ENCODE measurements at regions not wholly inside any gene's neighbourhood (a gene's known extent, or its start where the extent isn't known, plus 50 kb on each side); places are given as distances from the start of the nearest gene placed in this dataset.

GRCh38 chr13:103810026-103810425 lies 743.8 kb upstream of the SLC10A2 start:
- Mint-ChIP-seq H3K36me3 (no peaks in the 10 kb centered on the region), H3K9me3 (peaks cover 9% of the 10 kb centered on the region in 2 donors), H3K27ac (no peak overlapping the region)
- DNase-seq (ENCODE audit: low spot score in 2 of 2), result no peak
- ATAC-seq, result no peak

GRCh38 chr13:103805771-103806170 lies 739.6 kb upstream of the SLC10A2 start:
- no peak for ATAC-seq
- no peaks in the 10 kb centered on the region for H3K9me3 Mint-ChIP-seq
- H3K27ac Mint-ChIP-seq, result no peak overlapping the region

GRCh38 chr13:103803349-103803748 lies 737.1 kb upstream of the SLC10A2 start:
- no peak for ATAC-seq
- Mint-ChIP-seq H3K9me3 (no peaks in the 10 kb centered on the region), H3K36me3 (no peaks in the 10 kb centered on the region), H3K27ac (no peak overlapping the region)
- DNase-seq (ENCODE audit: low spot score in 2 of 2), result no peak

More at GRCh38 chr13:103805771-103806170, 739.6 kb upstream of the SLC10A2 start:
- DNase-seq (ENCODE audit: low spot score in 2 of 2), result no peak
- H3K36me3 Mint-ChIP-seq, result no peaks in the 10 kb centered on the region

GRCh38 chr13:103799028-103799427 lies 732.8 kb upstream of the SLC10A2 start:
- no peak overlapping the region for H3K27ac Mint-ChIP-seq
- no peak for DNase-seq (ENCODE audit: low spot score in 2 of 2)
- peaks cover 5 to 7% of the 10 kb centered on the region in 2 donors for H3K9me3 Mint-ChIP-seq
- H3K36me3 Mint-ChIP-seq, result no peaks in the 10 kb centered on the region
- no peak for ATAC-seq

DNA sequence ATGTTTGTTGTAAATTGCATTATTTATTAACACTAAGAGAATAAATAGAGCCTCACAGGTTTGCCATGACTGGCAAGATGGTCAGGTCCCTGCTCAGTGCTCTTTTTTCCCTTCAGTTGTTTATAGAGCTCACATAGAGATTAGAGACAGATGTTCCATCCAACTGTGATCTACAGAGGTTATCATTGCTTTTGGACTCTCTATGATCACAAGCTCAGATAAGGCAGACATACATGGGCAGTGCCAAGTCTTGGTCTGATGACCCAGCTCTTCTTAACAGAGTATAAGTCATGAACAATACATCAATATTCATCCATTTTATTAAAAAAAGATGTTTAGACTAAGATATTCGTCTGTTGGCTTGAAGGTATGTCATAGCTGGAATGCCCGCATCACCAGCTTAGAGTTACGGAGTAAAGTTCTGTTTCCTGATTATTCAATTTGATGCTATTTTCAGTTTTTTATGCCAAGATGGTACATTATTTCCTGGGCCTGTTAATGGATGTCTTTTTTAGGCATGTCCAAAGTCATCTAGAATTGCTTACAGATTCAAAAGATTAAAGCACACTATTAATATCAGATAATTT lies 729.8 kb upstream of the SLC10A2 start:
- no peaks in the 10 kb centered on the region for H3K36me3 Mint-ChIP-seq
- peaks cover 11 to 12% of the 10 kb centered on the region in 2 donors for H3K9me3 Mint-ChIP-seq
- no peak for ATAC-seq
- DNase-seq (ENCODE audit: low spot score in 2 of 2), result no peak
- no peak overlapping the region for H3K27ac Mint-ChIP-seq

DNA sequence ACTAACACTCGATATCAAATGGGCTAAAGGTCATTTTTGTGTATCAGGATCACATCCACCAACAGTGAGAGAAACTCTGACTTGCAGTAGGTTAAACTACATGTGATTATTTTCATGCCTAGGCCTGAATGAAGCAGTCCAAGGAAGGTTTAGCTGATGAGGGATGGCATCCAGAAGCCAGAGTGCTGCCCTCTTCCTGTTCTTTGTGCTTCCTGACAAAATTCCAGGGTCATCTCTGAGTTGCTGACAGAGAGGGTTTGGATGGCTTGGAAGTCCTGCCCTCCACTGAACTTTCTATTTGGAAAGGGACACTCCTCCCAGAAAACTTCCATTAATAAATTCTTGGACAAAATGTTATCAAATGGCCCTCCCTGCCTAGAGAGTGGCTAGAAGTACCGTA lies 728.3 kb upstream of the SLC10A2 start:
- Mint-ChIP-seq H3K9me3 (peaks cover 11 to 12% of the 10 kb centered on the region in 2 donors), H3K36me3 (no peaks in the 10 kb centered on the region), H3K27ac (no peak overlapping the region)
- ATAC-seq, result no peak
- no peak for DNase-seq (ENCODE audit: low spot score in 2 of 2)

DNA sequence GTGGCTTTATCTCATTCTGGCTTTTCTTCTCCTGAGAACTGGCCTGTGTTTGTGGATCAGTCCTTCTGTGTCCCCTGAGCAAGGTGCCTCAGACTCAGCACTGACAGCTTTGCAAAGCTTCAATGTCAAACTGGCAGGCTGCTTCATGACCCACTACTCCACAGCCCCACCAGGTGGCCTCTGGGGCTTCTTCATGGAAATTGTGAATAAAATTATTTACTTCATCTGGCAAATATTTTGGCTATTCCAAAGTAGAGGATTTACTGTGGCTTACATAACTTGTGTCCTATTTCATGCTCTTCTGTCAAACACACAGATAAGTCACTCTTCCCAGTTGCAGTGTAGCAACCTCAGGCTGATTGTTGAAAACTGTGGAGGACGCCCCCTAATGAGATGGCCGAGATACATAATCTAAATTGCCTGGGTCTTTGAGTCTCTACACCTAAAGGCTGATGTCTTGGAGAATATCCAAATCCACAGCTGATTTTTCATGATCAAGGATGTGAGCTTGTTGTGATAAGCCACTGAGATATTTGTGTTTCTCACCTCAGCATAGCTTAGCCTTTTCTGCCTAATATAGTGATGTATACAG lies 721.9 kb upstream of the SLC10A2 start:
- Mint-ChIP-seq H3K27ac (no peak overlapping the region), H3K9me3 (peaks cover 14 to 15% of the 10 kb centered on the region in 2 donors), H3K36me3 (no peaks in the 10 kb centered on the region)
- DNase-seq (ENCODE audit: low spot score in 2 of 2), result no peak
- ATAC-seq, result no peak

DNA sequence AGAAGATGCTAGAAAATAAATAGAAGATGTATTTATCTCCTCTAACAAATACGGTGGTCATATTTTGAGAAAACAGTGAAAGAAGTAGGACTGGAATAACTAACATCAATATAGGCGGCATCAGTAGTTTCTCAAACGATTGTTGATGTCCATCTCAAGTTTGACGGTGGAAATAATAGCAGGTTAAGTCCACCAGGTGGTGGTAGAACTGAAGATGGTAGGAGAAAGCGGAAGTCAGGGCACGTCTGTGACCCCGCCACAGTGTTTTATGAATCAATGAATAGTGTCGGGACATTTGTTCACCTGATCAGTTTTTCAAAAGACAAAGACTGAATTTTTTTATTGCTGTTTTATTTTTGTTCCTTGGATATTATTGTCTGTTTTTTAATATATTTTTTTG lies 706.4 kb upstream of the SLC10A2 start:
- peaks cover 3 to 22% of the 10 kb centered on the region in 2 donors for H3K9me3 Mint-ChIP-seq
- H3K27ac Mint-ChIP-seq, result no peak overlapping the region
- DNase-seq (ENCODE audit: low spot score in 2 of 2) (no peak), ATAC-seq (no peak)
- no peaks in the 10 kb centered on the region for H3K36me3 Mint-ChIP-seq

DNA sequence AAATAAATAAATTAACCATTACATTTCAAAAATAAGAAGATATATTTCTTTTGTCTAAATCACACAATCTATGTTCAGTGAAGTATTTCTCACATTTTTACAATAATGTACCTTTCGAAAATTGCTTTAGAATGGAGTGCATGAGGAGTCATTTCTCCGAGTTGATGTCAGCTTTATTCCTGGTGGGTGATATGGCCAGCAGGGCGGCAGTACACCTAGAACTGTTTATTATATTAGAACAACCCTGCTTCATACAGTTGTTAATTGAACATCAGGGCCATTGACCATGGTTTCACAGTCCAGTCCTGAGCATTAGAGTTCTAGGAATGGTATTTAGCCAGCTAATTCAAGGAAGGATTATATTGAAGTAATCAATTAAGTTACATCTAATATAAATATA lies 696.3 kb upstream of the SLC10A2 start:
- Mint-ChIP-seq H3K27ac (no peak overlapping the region), H3K9me3 (peaks cover 4 to 5% of the 10 kb centered on the region in 2 donors), H3K36me3 (no peaks in the 10 kb centered on the region)
- DNase-seq (ENCODE audit: low spot score in 2 of 2), result no peak
- no peak for ATAC-seq

DNA sequence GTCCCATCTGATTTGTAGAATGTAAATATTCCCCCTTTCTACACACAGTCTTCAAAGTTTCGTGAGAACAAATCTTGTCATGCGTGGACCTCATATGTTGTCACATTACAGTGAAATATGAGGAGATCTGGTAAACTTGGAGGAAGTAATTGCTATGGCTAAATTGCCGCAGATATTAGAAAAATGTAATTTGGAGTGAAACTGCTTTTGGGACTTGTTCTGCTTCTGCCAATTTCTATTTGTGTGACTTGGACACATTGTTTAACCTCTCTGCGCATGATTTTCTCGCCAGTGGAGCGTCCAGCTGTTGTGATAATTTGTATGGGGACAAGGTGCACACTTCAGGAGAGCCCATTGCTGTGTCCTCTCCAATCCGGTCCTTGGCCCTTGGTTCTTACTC lies 693.1 kb upstream of the SLC10A2 start:
- Mint-ChIP-seq H3K27ac (no peak overlapping the region), H3K36me3 (no peaks in the 10 kb centered on the region), H3K9me3 (peaks cover 4 to 5% of the 10 kb centered on the region in 2 donors)
- ATAC-seq (no peak), DNase-seq (ENCODE audit: low spot score in 2 of 2) (no peak)

- Mint-ChIP-seq H3K36me3 (no peaks in the 10 kb centered on the region), H3K27ac (no peak overlapping the region), H3K9me3 (peaks cover 4 to 5% of the 10 kb centered on the region in 2 donors)
- no peak for ATAC-seq
- no peak for DNase-seq (ENCODE audit: low spot score in 2 of 2)
Observed at GRCh38 chr13:103758222-103758621, 692.0 kb upstream of the SLC10A2 start.

DNA sequence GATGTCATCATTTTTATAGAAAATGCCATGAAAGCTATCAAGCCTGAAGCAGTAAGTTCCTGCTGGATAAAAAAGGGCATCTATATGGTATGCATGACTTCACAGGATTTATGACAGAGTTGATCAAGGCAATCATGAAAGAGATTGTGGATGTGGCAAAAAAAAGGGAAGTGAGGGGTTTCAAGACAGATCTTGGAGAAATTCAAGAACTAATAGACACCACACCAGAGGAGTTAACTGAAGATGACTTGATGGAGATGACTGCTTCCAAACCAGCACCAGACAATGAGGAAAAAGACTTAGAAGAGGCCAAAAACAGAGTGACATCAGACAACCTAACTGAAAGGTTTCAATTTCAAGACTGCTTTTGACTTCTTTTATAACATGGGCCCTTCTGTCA lies 691.1 kb upstream of the SLC10A2 start:
- peaks cover 4 to 5% of the 10 kb centered on the region in 2 donors for H3K9me3 Mint-ChIP-seq
- H3K27ac Mint-ChIP-seq, result no peak overlapping the region
- ATAC-seq (no peak), DNase-seq (ENCODE audit: low spot score in 2 of 2) (no peak)
- H3K36me3 Mint-ChIP-seq, result no peaks in the 10 kb centered on the region

- no peak for ATAC-seq
- no peaks in the 10 kb centered on the region for H3K36me3 Mint-ChIP-seq
Observed at GRCh38 chr13:103754783-103755182, 688.6 kb upstream of the SLC10A2 start.

GRCh38 chr13:103734837-103735236 lies 668.6 kb upstream of the SLC10A2 start:
- DNase-seq (ENCODE audit: low spot score in 2 of 2), result no peak
- Mint-ChIP-seq H3K9me3 (peaks cover 6 to 13% of the 10 kb centered on the region in 2 donors), H3K36me3 (no peaks in the 10 kb centered on the region), H3K27ac (no peak overlapping the region)
- ATAC-seq, result no peak

More at GRCh38 chr13:103754783-103755182, 688.6 kb upstream of the SLC10A2 start:
- no peak for DNase-seq (ENCODE audit: low spot score in 2 of 2)
- Mint-ChIP-seq H3K27ac (no peak overlapping the region), H3K9me3 (peaks cover under 1% of the 10 kb centered on the region in 2 donors)

DNA sequence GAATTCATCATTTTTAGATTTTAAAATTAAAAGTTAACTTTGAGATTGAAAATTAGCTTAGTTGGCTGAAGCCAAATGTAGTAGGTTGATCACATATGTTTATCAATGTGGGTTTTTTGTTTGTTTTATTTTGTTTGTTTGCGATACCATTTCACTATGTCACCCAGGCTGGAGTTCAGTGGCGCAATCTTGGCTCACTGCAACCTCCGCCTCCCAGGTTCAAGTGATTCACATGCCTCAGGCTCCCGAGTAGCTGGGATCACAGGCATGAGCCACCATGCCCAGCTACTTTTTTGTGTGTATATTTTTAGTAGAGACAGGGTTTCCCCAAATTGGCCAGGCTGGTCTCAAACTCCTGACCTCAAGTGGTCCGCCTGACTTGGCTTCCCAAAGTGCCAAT lies 665.7 kb upstream of the SLC10A2 start:
- DNase-seq (ENCODE audit: low spot score in 2 of 2) (no peak), ATAC-seq (no peak)
- H3K36me3 Mint-ChIP-seq, result no peaks in the 10 kb centered on the region
- peaks cover 6 to 13% of the 10 kb centered on the region in 2 donors for H3K9me3 Mint-ChIP-seq
- no peak overlapping the region for H3K27ac Mint-ChIP-seq

DNA sequence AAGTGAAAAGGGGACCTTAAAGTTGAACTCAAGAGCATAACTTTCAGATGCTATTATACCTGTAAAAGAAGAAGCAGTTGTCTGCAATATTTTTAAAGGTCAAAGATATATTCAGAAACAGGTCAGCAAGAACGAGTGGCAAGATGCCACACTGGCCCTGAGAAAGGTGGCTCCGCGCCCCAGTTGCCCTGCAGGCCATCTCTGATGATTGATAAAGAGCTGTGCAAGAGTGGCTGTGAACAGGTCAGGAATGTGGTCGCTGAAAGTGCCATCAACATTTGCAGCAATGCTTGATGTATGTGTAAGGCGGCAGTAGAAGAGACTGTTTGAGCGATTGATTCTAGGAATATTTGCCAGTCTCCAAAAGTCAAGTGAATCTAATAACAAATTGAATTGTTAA lies 664.2 kb upstream of the SLC10A2 start:
- Mint-ChIP-seq H3K9me3 (peaks cover 4 to 9% of the 10 kb centered on the region in 2 donors), H3K27ac (no peak overlapping the region), H3K36me3 (no peaks in the 10 kb centered on the region)
- ATAC-seq, result no peak
- DNase-seq (ENCODE audit: low spot score in 2 of 2), result no peak

GRCh38 chr13:103726808-103727207 lies 660.6 kb upstream of the SLC10A2 start:
- Mint-ChIP-seq H3K36me3 (no peaks in the 10 kb centered on the region), H3K27ac (no peak overlapping the region), H3K9me3 (no peaks in the 10 kb centered on the region)
- ATAC-seq, result no peak
- DNase-seq (ENCODE audit: low spot score in 2 of 2), result no peak

- no peak overlapping the region for H3K27ac Mint-ChIP-seq
- DNase-seq (ENCODE audit: low spot score in 2 of 2) (no peak), ATAC-seq (no peak)
- peaks cover 8 to 11% of the 10 kb centered on the region in 2 donors for H3K9me3 Mint-ChIP-seq
- H3K36me3 Mint-ChIP-seq, result no peaks in the 10 kb centered on the region
Observed at GRCh38 chr13:103716718-103717117, 650.5 kb upstream of the SLC10A2 start.

All from activated naive CD4-positive, alpha-beta T cell treated with anti-CD3 and anti-CD28 coated beads, Interleukin-2, amount 50 U/mL, for 72 hours (primary cell).